ENCODE measurements at regions not wholly inside any gene's neighbourhood (a gene's known extent, or its start where the extent isn't known, plus 50 kb on each side); places are given as distances from the start of the nearest gene placed in this dataset.

DNA sequence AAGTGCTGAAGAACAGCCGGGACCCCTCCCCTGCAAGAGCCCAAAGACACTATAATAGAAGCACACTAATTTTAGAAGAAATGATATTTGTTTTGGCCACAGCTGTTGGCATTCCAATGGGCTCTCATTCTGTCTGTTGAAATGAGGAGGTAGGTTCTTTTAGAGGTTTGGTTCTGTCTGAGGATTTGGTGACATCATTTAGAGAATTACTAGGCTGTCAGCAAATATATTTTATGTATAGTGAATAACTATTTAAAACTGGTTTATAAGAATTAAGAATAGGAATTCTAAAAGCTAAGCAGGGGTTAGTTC, 200.7 kb upstream of the SLC38A2 start:
- TF ChIP-seq, protein P1, sequence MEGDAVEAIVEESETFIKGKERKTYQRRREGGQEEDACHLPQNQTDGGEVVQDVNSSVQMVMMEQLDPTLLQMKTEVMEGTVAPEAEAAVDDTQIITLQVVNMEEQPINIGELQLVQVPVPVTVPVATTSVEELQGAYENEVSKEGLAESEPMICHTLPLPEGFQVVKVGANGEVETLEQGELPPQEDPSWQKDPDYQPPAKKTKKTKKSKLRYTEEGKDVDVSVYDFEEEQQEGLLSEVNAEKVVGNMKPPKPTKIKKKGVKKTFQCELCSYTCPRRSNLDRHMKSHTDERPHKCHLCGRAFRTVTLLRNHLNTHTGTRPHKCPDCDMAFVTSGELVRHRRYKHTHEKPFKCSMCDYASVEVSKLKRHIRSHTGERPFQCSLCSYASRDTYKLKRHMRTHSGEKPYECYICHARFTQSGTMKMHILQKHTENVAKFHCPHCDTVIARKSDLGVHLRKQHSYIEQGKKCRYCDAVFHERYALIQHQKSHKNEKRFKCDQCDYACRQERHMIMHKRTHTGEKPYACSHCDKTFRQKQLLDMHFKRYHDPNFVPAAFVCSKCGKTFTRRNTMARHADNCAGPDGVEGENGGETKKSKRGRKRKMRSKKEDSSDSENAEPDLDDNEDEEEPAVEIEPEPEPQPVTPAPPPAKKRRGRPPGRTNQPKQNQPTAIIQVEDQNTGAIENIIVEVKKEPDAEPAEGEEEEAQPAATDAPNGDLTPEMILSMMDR (IDR thresholded peaks at IDR 0.05 in 4 of 5, conservative IDR thresholded peaks at IDR 0.05 in 1 of 5), result no peak
- TF ChIP-seq POLR2A (IDR thresholded peaks at IDR 0.05), result no peak
